ENCODE measurements at regions not wholly inside any gene's neighbourhood (a gene's known extent, or its start where the extent isn't known, plus 50 kb on each side); places are given as distances from the start of the nearest gene placed in this dataset.

DNA sequence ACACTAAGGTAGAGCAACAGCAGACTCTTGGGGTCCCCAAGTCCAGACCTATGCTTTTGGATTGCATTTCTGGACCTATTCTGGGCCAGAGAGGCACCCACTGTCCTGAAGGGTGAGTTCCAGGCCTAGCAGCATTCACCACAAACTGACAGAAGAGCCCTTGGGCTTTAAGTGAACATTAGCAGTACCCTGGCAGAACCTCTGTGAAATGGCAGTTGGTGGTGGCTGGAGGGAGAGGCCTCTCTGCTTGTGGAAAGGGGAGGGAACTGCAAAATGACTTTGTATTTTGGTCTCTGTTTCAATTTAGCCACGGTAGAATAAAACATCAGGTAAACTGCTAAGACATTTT is 1211.9 kb downstream of the PCDH18 start:
- TF ChIP-seq CTCF (IDR thresholded peaks at IDR 0.05), result no peak
- TF ChIP-seq POLR2A (IDR thresholded peaks at IDR 0.05), result no peak
